ENCODE measurements at regions not wholly inside any gene's neighbourhood (a gene's known extent, or its start where the extent isn't known, plus 50 kb on each side); places are given as distances from the start of the nearest gene placed in this dataset.

- no peak overlapping the region for H3K4me3 ChIP-seq (replicated peaks; ENCODE audit: insufficient read depth, low read length)
- H3K27ac ChIP-seq (replicated peaks): no peak overlapping the region
- H3K27me3 ChIP-seq (ENCODE audit: insufficient read depth, poor library complexity, severe bottlenecking): no peaks in the 10 kb centered on the region
- no peak for TF ChIP-seq POLR2AphosphoS5 (IDR thresholded peaks at IDR 0.05; ENCODE audit: low read depth)
- no peak for TF ChIP-seq CTCF (IDR thresholded peaks at IDR 0.05; ENCODE audit: insufficient read depth, low read length)
- DNase-seq (ENCODE audit: low read depth in 1 of 2, low spot score in 1 of 2): no peak
These were observed 80.3 kb upstream of the GRIN2A start for GRCh38 chr16:10262377-10263132.

GRCh38 chr16:10265770-10266615 is 83.8 kb upstream of the GRIN2A start:
- Histone ChIP-seq H3K4me3 (replicated peaks; ENCODE audit: insufficient read depth, low read length) (no peak overlapping the region), H3K27me3 (ENCODE audit: insufficient read depth, poor library complexity, severe bottlenecking) (no peaks in the 10 kb centered on the region), H3K27ac (replicated peaks) (no peak overlapping the region)
- DNase-seq (ENCODE audit: low read depth in 1 of 2, low spot score in 1 of 2): no peak
- TF ChIP-seq SPI1 (IDR thresholded peaks at IDR 0.05; ENCODE audit: borderline replicate concordance, low read depth) (no peak), REST (IDR thresholded peaks at IDR 0.05; ENCODE audit: insufficient replicate concordance, low read depth) (no peak), GABPA (IDR thresholded peaks at IDR 0.05; ENCODE audit: low read depth) (no peak), POLR2AphosphoS5 (IDR thresholded peaks at IDR 0.05; ENCODE audit: low read depth) (no peak), CTCF (IDR thresholded peaks at IDR 0.05; ENCODE audit: insufficient read depth, low read length) (no peak)

- H3K4me3 ChIP-seq (replicated peaks; ENCODE audit: insufficient read depth, low read length): no peak overlapping the region
- TF ChIP-seq POLR2AphosphoS5 (IDR thresholded peaks at IDR 0.05; ENCODE audit: low read depth): no peak
- no peak for TF ChIP-seq SPI1 (IDR thresholded peaks at IDR 0.05; ENCODE audit: borderline replicate concordance, low read depth)
- no peak for TF ChIP-seq GABPA (IDR thresholded peaks at IDR 0.05; ENCODE audit: low read depth)
- TF ChIP-seq REST (IDR thresholded peaks at IDR 0.05; ENCODE audit: insufficient replicate concordance, low read depth): no peak
- no peak for TF ChIP-seq CTCF (IDR thresholded peaks at IDR 0.05; ENCODE audit: insufficient read depth, low read length)
- H3K27ac ChIP-seq (replicated peaks): no peak overlapping the region
- no peak for DNase-seq (ENCODE audit: low read depth in 1 of 2, low spot score in 1 of 2)
- H3K27me3 ChIP-seq (ENCODE audit: insufficient read depth, poor library complexity, severe bottlenecking): no peaks in the 10 kb centered on the region
These were observed 84.6 kb upstream of the GRIN2A start for GRCh38 chr16:10266809-10267208.
